Breast epithelium (tissue), 4 donors: ENCODE measurements at regions not wholly inside any gene's neighbourhood (a gene's known extent, or its start where the extent isn't known, plus 50 kb on each side); places are given as distances from the start of the nearest gene placed in this dataset.

Experiments used
- DNase-seq, 2 donors: peaks; one replicate each; pipeline ENCODE4 v3.0.0-alpha.2; 2019; ENCODE audit warnings: low spot score in 2 of 2
- H3K27ac ChIP-seq, 2 donors: fragments of 200-600 bp; sonication (generic) in 1 of 2; one replicate each; pipeline ENCODE4 v1.5.1; 2016 to 2019; ENCODE audit warnings: mild to moderate bottlenecking in 1 of 2
- H3K27me3 ChIP-seq, 2 donors: fragments of 200-600 bp; sonication (generic) in 1 of 2; one replicate each; pipeline versions ENCODE4 v1.5.1 to v1.6.0; 2017 to 2019; ENCODE audit warnings: control low read depth in 1 of 2, mild to moderate bottlenecking in 1 of 2
- H3K36me3 ChIP-seq: fragments of 200-600 bp; one replicate; pipeline ENCODE4 v1.5.1; 2019
- H3K4me1 ChIP-seq, 2 donors: fragments of 200-600 bp; sonication (generic); one replicate each; pipeline ENCODE4 v1.5.1; 2016 to 2019; ENCODE audit warnings: control low read depth in 1 of 2
- H3K4me3 ChIP-seq, 3 donors: fragments of 200-600 bp; sonication (generic); 1 replicate in 2 of 3; 2 replicates in 1 of 3; pipeline ENCODE4 v1.5.1; 2016 to 2019; ENCODE audit warnings: mild to moderate bottlenecking in 3 of 3, moderate library complexity in 2 of 3
- H3K9me3 ChIP-seq, 2 donors: fragments of 200-600 bp; sonication (generic) in 1 of 2; one replicate each; pipeline ENCODE4 v1.5.1; 2016 to 2019; ENCODE audit warnings: control low read depth in 1 of 2
- CTCF ChIP-seq, 3 donors: fragments of 450-650 bp; IDR thresholded peaks; one replicate each; pipeline ENCODE4 v1.5.1; 2016 to 2017; ENCODE audit warnings: antibody characterized with exemption in 3 of 3, mild to moderate bottlenecking in 3 of 3, moderate library complexity in 3 of 3
- POLR2A ChIP-seq: fragments of 450-650 bp; IDR thresholded peaks from one replicate; pipeline ENCODE4 v1.6.1; 2016; ENCODE audit warnings: antibody characterized with exemption, mild to moderate bottlenecking, moderate library complexity
- POLR2AphosphoS5 ChIP-seq, 3 donors: sonication (generic); formaldehyde crosslinking; IDR thresholded peaks; one replicate each; pipeline ENCODE4 v1.6.1; 2017; ENCODE audit warnings: antibody characterized with exemption in 3 of 3
- intact Hi-C: fragments of 100-400 bp; cut with DNase I; formaldehyde crosslinking; loops from one replicate; pipeline ENCODE4 v1.15.1; 2023; ENCODE audit warnings: low total_unique reads

- no peak overlapping the region for H3K27ac ChIP-seq
- H3K4me1 ChIP-seq: no peaks in the 10 kb centered on the region
- no peak overlapping the region for H3K4me3 ChIP-seq
- no peaks in the 10 kb centered on the region for H3K9me3 ChIP-seq
- intact Hi-C loops: no loop called here
- H3K27me3 ChIP-seq: no peaks in the 10 kb centered on the region
- TF ChIP-seq POLR2A (no peak), POLR2AphosphoS5 (IDR thresholded peaks at IDR 0.05) (no peak), CTCF (IDR thresholded peaks at IDR 0.05) (no peak)
- DNase-seq: no peak
- H3K36me3 ChIP-seq: no peaks in the 10 kb centered on the region
Measured at GRCh38 chr4:165610679-165611437, 232.1 kb downstream of the CPE start.

- Histone ChIP-seq H3K27me3 (no peaks in the 10 kb centered on the region), H3K4me3 (no peak overlapping the region), H3K4me1 (no peaks in the 10 kb centered on the region), H3K9me3 (peaks cover 0 to 6% of the 10 kb centered on the region in 2 donors), H3K36me3 (no peaks in the 10 kb centered on the region), H3K27ac (no peak overlapping the region)
- TF ChIP-seq CTCF (IDR thresholded peaks at IDR 0.05) (no peak), POLR2A (no peak), POLR2AphosphoS5 (IDR thresholded peaks at IDR 0.05) (no peak)
- intact Hi-C loops: no loop called here
- no peak for DNase-seq
Measured at GRCh38 chr4:165612936-165613335, 234.1 kb downstream of the CPE start.

- no peak for TF ChIP-seq CTCF (IDR thresholded peaks at IDR 0.05)
- no peak overlapping the region for H3K4me3 ChIP-seq
- no peak overlapping the region for H3K27ac ChIP-seq
- intact Hi-C loops: no loop called here
- H3K36me3 ChIP-seq: no peaks in the 10 kb centered on the region
- H3K4me1 ChIP-seq: no peaks in the 10 kb centered on the region
- H3K9me3 ChIP-seq: peaks cover 0 to 12% of the 10 kb centered on the region in 2 donors
- H3K27me3 ChIP-seq: no peaks in the 10 kb centered on the region
- DNase-seq: no peak
Measured at GRCh38 chr4:165613581-165613980, 234.8 kb downstream of the CPE start.

GRCh38 chr4:165620913-165621312, 242.1 kb downstream of the CPE start:
- no peak for DNase-seq

More at GRCh38 chr4:165620913-165621312, 242.1 kb downstream of the CPE start:
- Histone ChIP-seq H3K27ac (no peak overlapping the region), H3K9me3 (peaks cover 0 to 17% of the 10 kb centered on the region in 2 donors), H3K4me1 (no peaks in the 10 kb centered on the region), H3K27me3 (no peaks in the 10 kb centered on the region), H3K4me3 (no peak overlapping the region), H3K36me3 (no peaks in the 10 kb centered on the region)
- intact Hi-C loops: no loop called here
- TF ChIP-seq POLR2AphosphoS5 (IDR thresholded peaks at IDR 0.05) (no peak), CTCF (IDR thresholded peaks at IDR 0.05) (no peak), POLR2A (no peak)
